ENCODE measurements at regions not wholly inside any gene's neighbourhood (a gene's known extent, or its start where the extent isn't known, plus 50 kb on each side); places are given as distances from the start of the nearest gene placed in this dataset.

GRCh38 chr2:228407821-228408220 is 226.3 kb upstream of the SPHKAP start:
- no peak overlapping the region for H3K4me3 ChIP-seq (ENCODE audit: control insufficient read depth, low read depth, low read length)
- DNase-seq (ENCODE audit: low read depth), result no peak
- no peak for TF ChIP-seq CTCF (IDR thresholded peaks at IDR 0.05; ENCODE audit: control insufficient read depth, insufficient read depth, low read depth, low read length, missing control alignments)

- H3K4me3 ChIP-seq (ENCODE audit: control insufficient read depth, low read depth, low read length), result no peak overlapping the region
- DNase-seq (ENCODE audit: low read depth), result no peak
- no peak for TF ChIP-seq CTCF (IDR thresholded peaks at IDR 0.05; ENCODE audit: control insufficient read depth, insufficient read depth, low read depth, low read length, missing control alignments)
Measured at GRCh38 chr2:228401065-228401912, 219.8 kb upstream of the SPHKAP start.

GRCh38 chr2:228387776-228388175 is 206.3 kb upstream of the SPHKAP start:
- DNase-seq (ENCODE audit: low read depth), result no peak
- H3K4me3 ChIP-seq (ENCODE audit: control insufficient read depth, low read depth, low read length), result no peak overlapping the region
- no peak for TF ChIP-seq CTCF (IDR thresholded peaks at IDR 0.05; ENCODE audit: control insufficient read depth, insufficient read depth, low read depth, low read length, missing control alignments)

- H3K4me3 ChIP-seq (ENCODE audit: control insufficient read depth, low read depth, low read length), result no peak overlapping the region
- no peak for TF ChIP-seq CTCF (IDR thresholded peaks at IDR 0.05; ENCODE audit: control insufficient read depth, insufficient read depth, low read depth, low read length, missing control alignments)
- DNase-seq (ENCODE audit: low read depth), result no peak
Measured at GRCh38 chr2:228378696-228379425, 197.4 kb upstream of the SPHKAP start.

GRCh38 chr2:228378233-228378632 is 196.7 kb upstream of the SPHKAP start:
- DNase-seq (ENCODE audit: low read depth), result no peak
- no peak overlapping the region for H3K4me3 ChIP-seq (ENCODE audit: control insufficient read depth, low read depth, low read length)
- no peak for TF ChIP-seq CTCF (IDR thresholded peaks at IDR 0.05; ENCODE audit: control insufficient read depth, insufficient read depth, low read depth, low read length, missing control alignments)

GRCh38 chr2:228377533-228377932 is 196.0 kb upstream of the SPHKAP start:
- TF ChIP-seq CTCF (IDR thresholded peaks at IDR 0.05; ENCODE audit: control insufficient read depth, insufficient read depth, low read depth, low read length, missing control alignments), result no peak
- H3K4me3 ChIP-seq (ENCODE audit: control insufficient read depth, low read depth, low read length), result no peak overlapping the region
- DNase-seq (ENCODE audit: low read depth), result no peak

All from AG09309 (cell line).